HEK293 (cell line): ENCODE measurements at regions not wholly inside any gene's neighbourhood (a gene's known extent, or its start where the extent isn't known, plus 50 kb on each side); places are given as distances from the start of the nearest gene placed in this dataset.

Source experiments
- CTCF ChIA-PET: fragments of 350-600 bp; formaldehyde crosslinking; extraction: SDS; loops from one replicate; lab custom pipeline; 2021; ENCODE audit warnings: antibody characterized with exemption; lab: Yijun Ruan, JAX
- POLR2A ChIA-PET: fragments of 300-600 bp; formaldehyde crosslinking; extraction: SDS; loops from one replicate; lab custom pipeline; 2020; ENCODE audit warnings: antibody characterized with exemption, inconsistent platforms; lab: Yijun Ruan, JAX
- H3K27ac ChIP-seq: fragments of 200-500 bp; sonication (Bioruptor generic); 2 replicates; pipeline ENCODE4 v1.5.1; 2014; ENCODE audit warnings: low read depth, low read length, control low read depth, inconsistent platforms; ENCODE audit errors: extremely low read depth
- H3K36me3 ChIP-seq, 2 experiments: fragments of 200-500 bp in 1 of 2; sonication (Bioruptor generic) in 1 of 2; 1 replicate in 1 of 2; 2 replicates in 1 of 2; pipeline ENCODE4 v1.5.1; 2014 to 2017; ENCODE audit warnings: inconsistent platforms in 2 of 2, low read length in 2 of 2; ENCODE audit not compliant: control insufficient read depth in 2 of 2, insufficient read depth in 1 of 2
- H3K4me1 ChIP-seq: fragments of 200-500 bp; sonication (Bioruptor generic); 2 replicates; pipeline ENCODE4 v1.5.1; 2014; ENCODE audit warnings: mild to moderate bottlenecking, low read length, inconsistent platforms; ENCODE audit not compliant: control insufficient read depth, insufficient read depth
- H3K4me3 ChIP-seq: 2 replicates; pipeline ENCODE4 v1.5.1; 2011; ENCODE audit warnings: low read depth, mild to moderate bottlenecking, control low read depth, low read length, moderate library complexity
- H3K9me3 ChIP-seq: fragments of 200-500 bp; sonication (Bioruptor generic); 2 replicates; pipeline ENCODE4 v1.5.1; 2014; ENCODE audit warnings: low read depth, low read length, inconsistent platforms; ENCODE audit not compliant: control insufficient read depth, insufficient read depth
- KLF1 ChIP-seq: fragments of 450-650 bp; formaldehyde crosslinking; IDR thresholded peaks from 2 replicates; pipeline ENCODE4 v1.5.1; 2016; ENCODE audit warnings: missing biosample characterization, missing genetic modification characterization
- KLF16 ChIP-seq: fragments of 450-650 bp; formaldehyde crosslinking; IDR thresholded peaks from 2 replicates; pipeline ENCODE4 v1.5.1; 2017; ENCODE audit warnings: missing biosample characterization, missing genetic modification characterization
- PRDM4 ChIP-seq: fragments of 450-650 bp; formaldehyde crosslinking; IDR thresholded peaks from 2 replicates; pipeline ENCODE4 v1.5.1; 2017; ENCODE audit warnings: missing biosample characterization, missing genetic modification characterization
- SCRT2 ChIP-seq: fragments of 450-650 bp; formaldehyde crosslinking; IDR thresholded peaks from 2 replicates; pipeline ENCODE4 v1.5.1; 2016; ENCODE audit warnings: missing biosample characterization, missing genetic modification characterization
- ZFP69B ChIP-seq: fragments of 450-650 bp; formaldehyde crosslinking; IDR thresholded peaks from 2 replicates; pipeline ENCODE4 v1.5.1; 2016; ENCODE audit warnings: missing biosample characterization, missing genetic modification characterization
- ZIC2 ChIP-seq: fragments of 450-650 bp; formaldehyde crosslinking; IDR thresholded peaks from 2 replicates; pipeline ENCODE4 v1.5.1; 2016; ENCODE audit warnings: missing biosample characterization, missing genetic modification characterization
- ZNF10 ChIP-seq: fragments of 450-650 bp; formaldehyde crosslinking; IDR thresholded peaks from 2 replicates; pipeline ENCODE4 v1.5.1; 2017; ENCODE audit warnings: missing biosample characterization, missing genetic modification characterization
- ZNF324 ChIP-seq: fragments of 450-650 bp; formaldehyde crosslinking; IDR thresholded peaks from 2 replicates; pipeline ENCODE4 v1.5.1; 2016; ENCODE audit warnings: missing biosample characterization, missing genetic modification characterization
- ZNF555 ChIP-seq: fragments of 450-650 bp; formaldehyde crosslinking; conservative IDR thresholded peaks from 2 replicates; pipeline ENCODE4 v1.5.1; 2017; ENCODE audit warnings: missing biosample characterization, mild to moderate bottlenecking, missing genetic modification characterization, inconsistent platforms
- ZNF707 ChIP-seq: fragments of 450-650 bp; formaldehyde crosslinking; IDR thresholded peaks from 2 replicates; pipeline ENCODE4 v1.5.1; 2016; ENCODE audit warnings: missing biosample characterization, missing genetic modification characterization
- TF ChIP-seq, protein P1 (sequence below): IDR thresholded peaks from 2 replicates; pipeline ENCODE4 v1.6.1; 2011; ENCODE audit warnings: mild to moderate bottlenecking, low read depth, low read length, borderline replicate concordance
- TF ChIP-seq, protein P2 (sequence below): fragments of 450-650 bp; formaldehyde crosslinking; IDR thresholded peaks from 2 replicates; pipeline ENCODE4 v1.5.1; 2016; ENCODE audit warnings: missing biosample characterization, missing genetic modification characterization, borderline replicate concordance
- TF ChIP-seq, protein P3 (sequence below): fragments of 450-650 bp; formaldehyde crosslinking; IDR thresholded peaks from 2 replicates; pipeline ENCODE4 v1.5.1; 2016; ENCODE audit warnings: missing biosample characterization, missing genetic modification characterization
- TF ChIP-seq, protein P4 (sequence below): fragments of 450-650 bp; formaldehyde crosslinking; IDR thresholded peaks from 2 replicates; pipeline ENCODE4 v1.5.1; 2016; ENCODE audit warnings: missing biosample characterization, missing genetic modification characterization, borderline replicate concordance

DNA sequence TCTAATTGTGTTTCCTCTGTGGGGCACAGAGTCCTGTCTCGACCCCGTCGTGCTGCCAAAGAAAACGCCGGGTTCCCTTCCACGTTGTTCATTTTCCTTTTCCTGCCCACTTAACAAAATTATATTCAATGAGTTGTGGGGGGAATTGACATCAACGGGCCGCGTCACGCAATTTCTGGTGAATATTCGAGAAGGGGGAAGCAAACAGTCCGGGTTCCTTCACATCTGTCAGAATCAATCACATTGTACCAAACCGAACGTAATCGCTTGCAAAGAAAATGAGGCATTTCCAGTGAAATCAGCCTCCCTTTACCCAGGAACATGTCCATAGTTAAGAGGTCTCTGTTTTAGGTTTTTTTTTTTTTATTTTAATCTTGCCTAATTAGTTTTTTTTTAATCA, 243.5 kb downstream of the SHOX start (continued):
- no peak for TF ChIP-seq SCRT2 (tag by site-specific recombination)
- no peak for TF ChIP-seq ZIC2
- TF ChIP-seq, all 188 proteins: peak for 0

DNA sequence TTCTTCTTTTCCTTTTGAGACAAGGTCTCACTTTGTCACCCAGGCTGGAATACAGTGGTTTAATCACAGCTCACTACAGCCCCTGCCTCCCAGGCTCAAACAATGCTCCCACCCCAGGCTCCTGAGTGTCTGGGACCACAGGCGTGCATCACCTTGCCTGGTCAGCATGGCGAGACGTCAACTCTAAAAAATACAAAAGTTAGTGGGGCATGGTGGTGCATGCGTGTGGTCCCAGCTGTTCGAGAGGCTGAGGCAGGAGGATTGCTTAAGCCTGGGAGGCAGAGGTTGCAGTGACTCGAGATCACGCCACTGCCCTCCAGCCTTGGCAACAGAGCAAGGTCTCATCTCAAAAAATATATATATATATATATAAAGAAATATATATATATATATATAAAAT, 242.4 kb downstream of the SHOX start:
- H3K27ac ChIP-seq: no peak overlapping the region
- H3K4me1 ChIP-seq: no peaks in the 10 kb centered on the region
- no peaks in the 10 kb centered on the region for H3K36me3 ChIP-seq
- no peak overlapping the region for H3K4me3 ChIP-seq
- POLR2A ChIA-PET: no interaction called here
- CTCF ChIA-PET: no interaction called here
- no peaks in the 10 kb centered on the region for H3K9me3 ChIP-seq
- TF ChIP-seq, protein P1, sequence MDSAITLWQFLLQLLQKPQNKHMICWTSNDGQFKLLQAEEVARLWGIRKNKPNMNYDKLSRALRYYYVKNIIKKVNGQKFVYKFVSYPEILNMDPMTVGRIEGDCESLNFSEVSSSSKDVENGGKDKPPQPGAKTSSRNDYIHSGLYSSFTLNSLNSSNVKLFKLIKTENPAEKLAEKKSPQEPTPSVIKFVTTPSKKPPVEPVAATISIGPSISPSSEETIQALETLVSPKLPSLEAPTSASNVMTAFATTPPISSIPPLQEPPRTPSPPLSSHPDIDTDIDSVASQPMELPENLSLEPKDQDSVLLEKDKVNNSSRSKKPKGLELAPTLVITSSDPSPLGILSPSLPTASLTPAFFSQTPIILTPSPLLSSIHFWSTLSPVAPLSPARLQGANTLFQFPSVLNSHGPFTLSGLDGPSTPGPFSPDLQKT: no peak
- no peak for TF ChIP-seq KLF16 (tag by site-specific recombination)
- TF ChIP-seq ZFP69B: no peak
- no peak for TF ChIP-seq KLF1 (tag by site-specific recombination)
- TF ChIP-seq, protein P2, sequence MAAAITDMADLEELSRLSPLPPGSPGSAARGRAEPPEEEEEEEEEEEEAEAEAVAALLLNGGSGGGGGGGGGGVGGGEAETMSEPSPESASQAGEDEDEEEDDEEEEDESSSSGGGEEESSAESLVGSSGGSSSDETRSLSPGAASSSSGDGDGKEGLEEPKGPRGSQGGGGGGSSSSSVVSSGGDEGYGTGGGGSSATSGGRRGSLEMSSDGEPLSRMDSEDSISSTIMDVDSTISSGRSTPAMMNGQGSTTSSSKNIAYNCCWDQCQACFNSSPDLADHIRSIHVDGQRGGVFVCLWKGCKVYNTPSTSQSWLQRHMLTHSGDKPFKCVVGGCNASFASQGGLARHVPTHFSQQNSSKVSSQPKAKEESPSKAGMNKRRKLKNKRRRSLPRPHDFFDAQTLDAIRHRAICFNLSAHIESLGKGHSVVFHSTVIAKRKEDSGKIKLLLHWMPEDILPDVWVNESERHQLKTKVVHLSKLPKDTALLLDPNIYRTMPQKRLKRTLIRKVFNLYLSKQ (tag by site-specific recombination): no peak
- no peak for TF ChIP-seq ZNF707 (tag by site-specific recombination)
- TF ChIP-seq, protein P3, sequence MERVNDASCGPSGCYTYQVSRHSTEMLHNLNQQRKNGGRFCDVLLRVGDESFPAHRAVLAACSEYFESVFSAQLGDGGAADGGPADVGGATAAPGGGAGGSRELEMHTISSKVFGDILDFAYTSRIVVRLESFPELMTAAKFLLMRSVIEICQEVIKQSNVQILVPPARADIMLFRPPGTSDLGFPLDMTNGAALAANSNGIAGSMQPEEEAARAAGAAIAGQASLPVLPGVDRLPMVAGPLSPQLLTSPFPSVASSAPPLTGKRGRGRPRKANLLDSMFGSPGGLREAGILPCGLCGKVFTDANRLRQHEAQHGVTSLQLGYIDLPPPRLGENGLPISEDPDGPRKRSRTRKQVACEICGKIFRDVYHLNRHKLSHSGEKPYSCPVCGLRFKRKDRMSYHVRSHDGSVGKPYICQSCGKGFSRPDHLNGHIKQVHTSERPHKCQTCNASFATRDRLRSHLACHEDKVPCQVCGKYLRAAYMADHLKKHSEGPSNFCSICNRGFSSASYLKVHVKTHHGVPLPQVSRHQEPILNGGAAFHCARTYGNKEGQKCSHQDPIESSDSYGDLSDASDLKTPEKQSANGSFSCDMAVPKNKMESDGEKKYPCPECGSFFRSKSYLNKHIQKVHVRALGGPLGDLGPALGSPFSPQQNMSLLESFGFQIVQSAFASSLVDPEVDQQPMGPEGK (tag by site-specific recombination): no peak
- no peak for TF ChIP-seq PRDM4 (tag by site-specific recombination)
- TF ChIP-seq ZNF555: no peak
- TF ChIP-seq, protein P4, sequence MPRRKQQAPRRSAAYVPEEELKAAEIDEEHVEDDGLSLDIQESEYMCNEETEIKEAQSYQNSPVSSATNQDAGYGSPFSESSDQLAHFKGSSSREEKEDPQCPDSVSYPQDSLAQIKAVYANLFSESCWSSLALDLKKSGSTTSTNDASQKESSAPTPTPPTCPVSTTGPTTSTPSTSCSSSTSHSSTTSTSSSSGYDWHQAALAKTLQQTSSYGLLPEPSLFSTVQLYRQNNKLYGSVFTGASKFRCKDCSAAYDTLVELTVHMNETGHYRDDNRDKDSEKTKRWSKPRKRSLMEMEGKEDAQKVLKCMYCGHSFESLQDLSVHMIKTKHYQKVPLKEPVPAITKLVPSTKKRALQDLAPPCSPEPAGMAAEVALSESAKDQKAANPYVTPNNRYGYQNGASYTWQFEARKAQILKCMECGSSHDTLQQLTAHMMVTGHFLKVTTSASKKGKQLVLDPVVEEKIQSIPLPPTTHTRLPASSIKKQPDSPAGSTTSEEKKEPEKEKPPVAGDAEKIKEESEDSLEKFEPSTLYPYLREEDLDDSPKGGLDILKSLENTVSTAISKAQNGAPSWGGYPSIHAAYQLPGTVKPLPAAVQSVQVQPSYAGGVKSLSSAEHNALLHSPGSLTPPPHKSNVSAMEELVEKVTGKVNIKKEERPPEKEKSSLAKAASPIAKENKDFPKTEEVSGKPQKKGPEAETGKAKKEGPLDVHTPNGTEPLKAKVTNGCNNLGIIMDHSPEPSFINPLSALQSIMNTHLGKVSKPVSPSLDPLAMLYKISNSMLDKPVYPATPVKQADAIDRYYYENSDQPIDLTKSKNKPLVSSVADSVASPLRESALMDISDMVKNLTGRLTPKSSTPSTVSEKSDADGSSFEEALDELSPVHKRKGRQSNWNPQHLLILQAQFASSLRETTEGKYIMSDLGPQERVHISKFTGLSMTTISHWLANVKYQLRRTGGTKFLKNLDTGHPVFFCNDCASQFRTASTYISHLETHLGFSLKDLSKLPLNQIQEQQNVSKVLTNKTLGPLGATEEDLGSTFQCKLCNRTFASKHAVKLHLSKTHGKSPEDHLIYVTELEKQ (tag by site-specific recombination): no peak
- TF ChIP-seq ZNF10 (tag by site-specific recombination): no peak
- no peak for TF ChIP-seq ZNF324 (tag by site-specific recombination)
- TF ChIP-seq, all 188 proteins: peak for 0
